IMR-90 (cell line): ENCODE measurements at regions not wholly inside any gene's neighbourhood (a gene's known extent, or its start where the extent isn't known, plus 50 kb on each side); places are given as distances from the start of the nearest gene placed in this dataset.

Experiments used
- CTCF ChIP-seq: conservative IDR thresholded peaks from 2 replicates; pipeline ENCODE4 v1.5.1; 2012; ENCODE audit warnings: mild to moderate bottlenecking, low read depth, low read length, improper control_type of control experiment
- FOS ChIP-seq: fragments of 150-350 bp; IDR thresholded peaks from 2 replicates; pipeline ENCODE4 v1.6.1; 2016; ENCODE audit warnings: low read depth, low read length
- MAZ ChIP-seq: IDR thresholded peaks from 2 replicates; pipeline ENCODE4 v1.6.1; 2012; ENCODE audit warnings: low read depth, mild to moderate bottlenecking, low read length, improper control_type of control experiment, moderate library complexity, borderline replicate concordance
- MXI1 ChIP-seq: IDR thresholded peaks from 2 replicates; pipeline ENCODE4 v1.6.1; 2012; ENCODE audit warnings: low read depth, mild to moderate bottlenecking, low read length, moderate library complexity, borderline replicate concordance
- POLR2A ChIP-seq: IDR thresholded peaks from 2 replicates; pipeline ENCODE4 v1.6.1; 2012; ENCODE audit warnings: mild to moderate bottlenecking, low read depth, low read length
- RFX5 ChIP-seq: IDR thresholded peaks from 2 replicates; pipeline ENCODE4 v1.8.0; 2012; ENCODE audit warnings: low read depth, mild to moderate bottlenecking, low read length, moderate library complexity

DNA sequence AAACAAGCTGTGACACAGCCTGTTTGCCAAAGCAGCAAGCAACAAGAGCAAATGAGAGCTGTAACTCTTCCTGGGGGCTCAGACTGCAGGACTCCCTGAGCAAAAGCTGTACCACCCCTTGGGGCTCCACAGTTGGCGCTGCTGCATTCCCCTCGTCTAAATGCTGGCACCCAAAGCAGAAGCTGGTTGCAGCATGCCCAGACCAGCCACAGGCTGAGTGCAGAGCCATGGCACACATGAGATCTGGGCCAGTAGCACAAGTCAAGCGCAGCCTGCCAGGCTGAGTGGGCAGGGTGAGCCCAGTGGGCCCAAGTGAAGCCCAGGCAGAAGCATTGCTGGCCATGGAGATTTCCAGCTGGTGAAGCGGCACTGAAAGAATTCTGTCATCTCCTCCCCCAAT, 157.3 kb upstream of the GRAMD2B start:
- no peak for TF ChIP-seq MXI1
- no peak for TF ChIP-seq FOS
- TF ChIP-seq RFX5, result no peak
- TF ChIP-seq CTCF, result no peak
- no peak for TF ChIP-seq MAZ
- TF ChIP-seq POLR2A, result no peak
